HepG2 (cell line): ENCODE measurements at regions not wholly inside any gene's neighbourhood (a gene's known extent, or its start where the extent isn't known, plus 50 kb on each side); places are given as distances from the start of the nearest gene placed in this dataset.

Experiments used
- ATAC-seq: fragments of 200-7000 bp; cut with Tn5 transposase; 3 replicates; pipeline ENCODE4 v1.9.1; 2020; ENCODE audit warnings: mild to moderate bottlenecking, moderate library complexity
- BruUV-seq: library from RNA; stranded (reverse); fragments of 400-500 nt; replicated peaks from 2 replicates; lab custom pipeline; 2021; lab: Mats Ljungman, UMichigan
- CTCF ChIA-PET: fragments of 300-600 bp; formaldehyde crosslinking; extraction: SDS; loops from one replicate; lab custom pipeline; 2021; ENCODE audit warnings: low total read pairs, inconsistent platforms, low intra/inter-chr PET ratio; lab: Yijun Ruan, JAX
- POLR2A ChIA-PET: fragments of 350-600 bp; sonication (Branson Sonifier 250); formaldehyde crosslinking; loops from one replicate; lab custom pipeline; 2020; ENCODE audit warnings: antibody characterized with exemption, inconsistent platforms; lab: Yijun Ruan, JAX
- DNase-seq: peaks from one replicate; pipeline ENCODE4 v3.0.0-alpha.2; 2015; ENCODE audit warnings: low spot score
- FAIRE-seq: peaks from 3 replicates; lab custom pipeline; 2011; peaks lifted over from hg19 to GRCh38; lab: Jason Lieb, UNC
- H2AFZ ChIP-seq: one replicate; pipeline ENCODE4 v1.6.1; 2011; ENCODE audit warnings: low read length, inconsistent platforms
- H3K27ac ChIP-seq: fragments of 300-600 bp; 3 replicates; pipeline ENCODE4 v1.8.0; 2011; ENCODE audit warnings: mixed run types, mild to moderate bottlenecking, mixed read lengths, low read length, inconsistent platforms; ENCODE audit not compliant: insufficient read depth; ENCODE audit errors: extremely low read length
- H3K27me3 ChIP-seq, 2 experiments: fragments of 200-600 bp in 1 of 2; 2 replicates in 1 of 2; 3 replicates in 1 of 2; pipeline versions ENCODE4 v1.6.0 to v1.8.0; 2011; ENCODE audit warnings: low read length in 2 of 2, mild to moderate bottlenecking in 2 of 2, moderate library complexity in 2 of 2, inconsistent platforms in 1 of 2; ENCODE audit not compliant: insufficient read depth in 2 of 2, control insufficient read depth in 1 of 2
- H3K36me3 ChIP-seq, 2 experiments: fragments of 200-600 bp in 1 of 2; replicated peaks in 1 of 2; 2 replicates in 1 of 2; 3 replicates in 1 of 2; pipeline versions ENCODE4 v1.5.1 to v1.8.0; 2011; ENCODE audit warnings: low read length in 2 of 2, inconsistent platforms in 1 of 2; ENCODE audit not compliant: insufficient read depth in 2 of 2, control insufficient read depth in 1 of 2
- H3K4me1 ChIP-seq: 2 replicates; pipeline ENCODE4 v1.5.1; 2012; ENCODE audit warnings: low read length, inconsistent platforms; ENCODE audit not compliant: insufficient read depth
- H3K4me2 ChIP-seq: 2 replicates; pipeline ENCODE4 v1.6.0; 2011; ENCODE audit warnings: low read depth, low read length, inconsistent platforms
- H3K4me3 ChIP-seq, 3 experiments: fragments of 200-600 bp in 1 of 3; sonication (generic), shearing (Covaris generic) in 1 of 3; replicated peaks in 1 of 3; 2 replicates each; pipeline ENCODE4 v1.5.1; 2011 to 2016; ENCODE audit warnings: low read length in 3 of 3, inconsistent platforms in 2 of 3, low read depth in 2 of 3, mild to moderate bottlenecking in 2 of 3, control low read depth in 1 of 3, mixed read lengths in 1 of 3; ENCODE audit not compliant: insufficient read depth in 1 of 3
- H3K79me2 ChIP-seq: one replicate; pipeline ENCODE4 v1.6.1; 2011; ENCODE audit warnings: low read length, inconsistent platforms; ENCODE audit not compliant: insufficient read depth
- H3K9ac ChIP-seq: 2 replicates; pipeline ENCODE4 v1.6.0; 2011; ENCODE audit warnings: mild to moderate bottlenecking, low read depth, low read length, inconsistent platforms; ENCODE audit not compliant: insufficient read depth
- H3K9me3 ChIP-seq: 2 replicates; pipeline ENCODE4 v1.5.1; 2012; ENCODE audit warnings: mild to moderate bottlenecking, low read length
- H4K20me1 ChIP-seq: 2 replicates; pipeline ENCODE4 v1.6.0; 2011; ENCODE audit warnings: inconsistent platforms, mild to moderate bottlenecking, low read length, moderate library complexity; ENCODE audit not compliant: insufficient read depth
- MLLT10 ChIP-seq: sonication (generic); formaldehyde crosslinking; IDR thresholded peaks from 2 replicates; pipeline ENCODE4 v1.4.0; 2020; ENCODE audit warnings: missing genetic modification reagents
- MYC ChIP-seq: sonication (generic); formaldehyde crosslinking; IDR thresholded peaks from 2 replicates; pipeline ENCODE4 v1.9.0; 2021; ENCODE audit warnings: missing genetic modification reagents, borderline replicate concordance
- WGBS: methylation state at CpG from one replicate; pipeline ENCODE4 v1.1.6; 2017; ENCODE audit warnings: low lambda C conversion rate; 5-methylcytosine and 5-hydroxymethylcytosine counted together
- in situ Hi-C: cut with HindIII; loops from 2 replicates; pipeline ENCODE4 v1.10.0; 2017; ENCODE audit warnings: low pct_unique_long_range_greater_than_20kb; ENCODE audit not compliant: extremely low pct_ligation_motif_present
- intact Hi-C: fragments of 100-400 bp; cut with micrococcal nuclease; formaldehyde crosslinking; loops from one replicate; pipeline ENCODE4 v1.10.0; 2022; ENCODE audit not compliant: unreplicated experiment

GRCh38 chr5:112061666-112062065 is 304.7 kb upstream of the NREP start:
- H3K4me2 ChIP-seq = no peak overlapping the region

GRCh38 chr5:112059579-112060135 is 302.7 kb upstream of the NREP start:
- no peak overlapping the region for H3K27ac ChIP-seq
- H3K4me1 ChIP-seq = no peaks in the 10 kb centered on the region
- H3K27me3 ChIP-seq = no peaks in the 10 kb centered on the region
- no peak overlapping the region for H3K4me2 ChIP-seq
- H4K20me1 ChIP-seq = no peaks in the 10 kb centered on the region
- H3K9ac ChIP-seq = no peak overlapping the region
- in situ Hi-C loops = no loop called here
- POLR2A ChIA-PET = no interaction called here
- H3K36me3 ChIP-seq = no peaks in the 10 kb centered on the region
- CTCF ChIA-PET = no interaction called here
- intact Hi-C loops = no loop called here
- no peak for FAIRE-seq
- H3K79me2 ChIP-seq = no peaks in the 10 kb centered on the region
- peaks cover 11% of the 10 kb centered on the region; the same call in 1 of the 2 replicates for H3K9me3 ChIP-seq
- no peak for TF ChIP-seq MYC (CRISPR knock-in tag)
- TF ChIP-seq, all 625 proteins: peak for 0
- no peak for ATAC-seq
- Histone ChIP-seq H3K4me3 (no peak overlapping the region), H2AFZ (no peak overlapping the region)
- no TSS peak for BruUV-seq
- 18% methylated on average over 3 of the region's 3 CpGs for WGBS
- DNase-seq = no peak

More at GRCh38 chr5:112061666-112062065, 304.7 kb upstream of the NREP start:
- no peaks in the 10 kb centered on the region for H3K4me1 ChIP-seq
- H4K20me1 ChIP-seq = no peaks in the 10 kb centered on the region
- H3K27ac ChIP-seq = no peak overlapping the region
- H3K9me3 ChIP-seq = no peaks in the 10 kb centered on the region; the same call in 1 of the 2 replicates
- CTCF ChIA-PET = no interaction called here
- no peaks in the 10 kb centered on the region for H3K27me3 ChIP-seq
- H3K9ac ChIP-seq = no peak overlapping the region
- in situ Hi-C loops = no loop called here
- intact Hi-C loops = no loop called here
- no peak overlapping the region for H2AFZ ChIP-seq
- H3K79me2 ChIP-seq = no peaks in the 10 kb centered on the region
- DNase-seq = no peak
- H3K36me3 ChIP-seq = no peaks in the 10 kb centered on the region
- no TSS peak for BruUV-seq
- FAIRE-seq = no peak
- H3K4me3 ChIP-seq = no peak overlapping the region
- POLR2A ChIA-PET = no interaction called here
- WGBS = 6% methylated on average over 1 of the region's 1 CpG
- no peak for TF ChIP-seq MLLT10 (CRISPR knock-in tag)
- ATAC-seq = no peak
